HG03378 (cell line): ENCODE measurements at regions not wholly inside any gene's neighbourhood (a gene's known extent, or its start where the extent isn't known, plus 50 kb on each side); places are given as distances from the start of the nearest gene placed in this dataset.

Experiments
- ATAC-seq: cut with Tn5 transposase; IDR thresholded peaks from one replicate; pipeline ENCODE4 v1.9.1; 2021; ENCODE audit warnings: mild to moderate bottlenecking, moderate library complexity; ENCODE audit not compliant: unreplicated experiment

DNA sequence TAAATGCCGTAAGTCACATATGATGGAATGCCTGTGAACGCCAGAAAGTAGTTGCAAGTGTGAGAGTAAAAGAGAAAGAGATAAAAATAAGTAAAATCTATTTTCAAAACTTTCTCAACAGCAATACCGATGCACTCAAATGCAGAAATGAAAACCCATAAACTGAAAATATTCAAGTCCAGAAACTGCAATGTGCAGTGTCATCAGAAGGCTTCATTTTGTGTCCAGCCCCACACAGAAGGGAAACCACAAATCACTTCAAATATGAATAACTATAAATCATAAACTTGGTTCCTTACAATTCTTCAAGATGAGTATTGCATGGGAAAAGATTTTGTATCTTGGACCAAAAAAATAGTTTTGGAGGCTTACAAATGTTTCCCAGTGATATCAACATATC is 375.2 kb upstream of the ANO5 start:
- no peak for ATAC-seq

DNA sequence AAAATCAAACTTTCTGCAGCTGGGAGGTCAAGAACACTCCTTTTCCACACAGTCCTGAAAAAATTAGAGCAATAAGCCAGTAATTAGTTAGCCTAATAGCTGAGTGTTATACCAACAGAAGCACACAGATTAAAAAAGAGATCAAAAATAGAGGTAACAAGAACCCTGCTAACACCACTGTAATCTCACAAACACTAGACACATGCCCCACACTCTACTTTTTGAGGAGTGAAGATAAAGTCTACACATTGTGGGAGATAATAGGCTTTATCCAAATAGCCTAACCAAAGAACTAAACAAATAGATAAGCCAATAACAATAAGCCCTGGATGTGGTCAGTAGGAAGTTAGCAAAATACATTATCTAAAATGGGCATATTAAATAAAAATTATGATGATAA is 372.7 kb upstream of the ANO5 start:
- no peak for ATAC-seq

DNA sequence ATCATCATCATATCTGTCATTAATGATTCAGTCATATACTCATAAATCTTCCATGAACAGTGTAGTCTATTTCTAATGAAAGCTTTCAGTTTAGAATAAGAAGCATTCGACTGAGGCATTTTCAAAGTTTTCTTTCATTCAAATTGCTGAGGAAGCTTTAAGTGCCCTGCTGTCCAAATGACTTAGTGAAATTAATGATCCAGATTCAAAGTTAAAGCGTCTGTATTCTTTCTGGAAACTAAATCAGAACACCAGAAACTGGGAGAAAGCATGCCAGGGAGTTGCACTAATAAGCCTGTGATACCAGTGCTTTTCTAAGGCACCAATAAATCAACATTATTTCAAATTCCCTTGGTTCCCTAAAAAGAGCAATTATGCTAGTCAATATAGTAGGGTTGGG is 367.8 kb upstream of the ANO5 start:
- ATAC-seq = no peak

DNA sequence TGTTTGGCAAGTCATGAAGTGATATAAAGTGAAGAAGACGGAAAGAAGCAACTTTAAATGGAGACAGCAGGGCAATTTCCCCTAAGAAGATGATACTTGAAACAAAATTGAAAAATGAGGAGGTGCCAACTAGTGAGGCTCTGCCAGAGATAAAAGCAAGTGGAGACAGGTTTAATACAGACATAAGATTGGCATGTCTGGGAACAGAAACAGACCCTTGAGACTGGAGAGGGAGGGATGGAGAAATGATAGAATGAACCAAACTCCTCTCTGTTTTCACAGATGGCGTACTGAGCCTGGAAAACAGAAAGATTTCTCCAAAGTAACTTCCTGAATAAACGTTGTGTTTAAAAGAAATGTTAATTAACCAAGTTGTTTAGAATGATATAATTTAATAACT is 354.5 kb upstream of the ANO5 start:
- no peak for ATAC-seq

DNA sequence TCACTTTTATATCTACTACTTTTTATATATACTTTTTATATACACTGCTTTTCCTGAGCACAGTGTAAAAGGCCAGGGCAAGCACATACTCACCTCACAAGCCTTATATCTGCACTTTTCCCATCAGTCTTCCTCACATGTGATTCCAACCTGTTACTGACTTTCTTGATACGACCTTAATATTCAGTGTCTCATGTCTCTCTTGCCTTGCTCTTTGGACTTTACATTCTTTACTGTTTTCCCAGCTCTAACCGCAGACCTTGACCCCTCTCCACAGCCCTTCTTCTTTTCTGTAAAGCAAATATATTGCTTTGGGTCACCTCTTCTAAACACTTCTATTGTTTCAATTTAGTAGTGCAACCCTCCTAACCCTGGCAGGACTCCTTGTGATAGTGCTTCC is 353.1 kb upstream of the ANO5 start:
- ATAC-seq = no peak

DNA sequence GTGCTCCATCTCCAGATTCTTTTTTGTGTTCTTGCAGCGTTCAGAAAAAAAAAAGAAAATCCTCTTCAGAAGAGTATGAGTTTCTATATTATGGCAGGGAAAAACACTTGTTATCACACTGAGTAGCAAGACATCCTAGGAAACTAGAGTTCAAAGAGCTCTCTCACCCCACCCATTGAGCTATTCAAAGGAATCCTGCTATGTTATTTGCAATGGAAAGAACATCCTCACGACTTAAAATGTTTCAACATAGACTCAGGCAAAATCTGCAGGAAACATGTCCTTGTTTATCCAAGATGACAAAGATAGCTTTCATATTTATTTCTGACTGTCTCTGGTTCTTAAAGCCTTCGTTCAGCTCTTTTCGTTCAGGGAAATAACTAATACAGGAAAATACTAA is 331.6 kb upstream of the ANO5 start:
- no peak for ATAC-seq

DNA sequence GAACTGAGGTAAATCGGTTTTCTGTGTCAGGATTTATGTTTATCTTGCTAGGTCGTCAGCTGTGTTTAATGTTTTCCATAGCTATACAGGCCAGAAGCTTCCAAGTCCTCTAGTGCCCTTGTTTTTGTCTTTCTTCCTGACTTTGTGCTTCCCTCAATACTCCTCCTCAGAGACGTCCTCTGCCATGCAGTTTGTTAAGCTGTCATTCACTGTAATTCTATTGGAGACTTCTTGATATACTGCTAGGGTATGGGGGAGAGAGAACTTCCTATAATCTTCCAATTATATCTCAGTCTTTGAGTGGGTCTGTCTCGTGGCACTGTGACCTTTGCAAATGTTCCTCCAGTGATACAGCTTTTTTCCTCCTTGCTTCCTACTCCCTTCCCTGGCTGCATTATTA is 327.3 kb upstream of the ANO5 start:
- ATAC-seq = no peak

DNA sequence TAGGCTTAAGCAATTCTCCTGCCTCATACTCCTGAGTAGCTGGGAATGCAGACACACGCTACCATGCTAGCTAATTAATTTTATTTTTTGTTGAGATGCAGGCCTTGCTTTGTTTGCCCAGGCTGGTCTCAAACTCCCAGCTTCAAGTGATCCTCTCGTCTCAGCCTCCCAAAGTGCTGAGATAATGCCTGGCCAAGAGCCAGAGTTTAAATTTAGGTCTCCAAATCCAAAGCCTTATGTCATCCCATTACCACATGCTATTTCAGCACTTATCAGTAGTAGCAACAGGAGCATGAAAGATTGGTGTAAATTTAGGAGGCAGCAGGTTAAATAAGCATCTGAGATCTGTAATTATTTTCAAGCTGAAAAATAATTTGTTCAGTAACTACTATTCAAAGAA is 326.1 kb upstream of the ANO5 start:
- ATAC-seq = no peak

DNA sequence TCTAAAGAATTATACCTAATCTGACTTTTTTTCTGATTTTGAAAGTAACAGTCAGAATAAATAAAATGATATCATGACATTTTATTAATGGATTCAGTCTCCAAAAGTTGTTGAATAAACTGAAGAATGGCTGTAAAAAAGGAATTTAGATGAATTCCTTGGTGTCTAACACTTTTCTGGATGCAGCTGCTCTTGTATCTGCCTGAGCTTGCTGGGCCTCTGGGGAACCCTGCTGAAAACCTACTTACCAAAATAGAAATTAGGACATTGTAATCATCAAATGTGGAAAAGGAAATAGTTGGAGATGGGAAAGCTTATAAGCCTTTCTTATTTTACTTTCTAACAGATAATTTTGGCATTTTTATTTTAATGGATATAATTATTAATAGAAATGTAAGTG is 315.7 kb upstream of the ANO5 start:
- no peak for ATAC-seq

DNA sequence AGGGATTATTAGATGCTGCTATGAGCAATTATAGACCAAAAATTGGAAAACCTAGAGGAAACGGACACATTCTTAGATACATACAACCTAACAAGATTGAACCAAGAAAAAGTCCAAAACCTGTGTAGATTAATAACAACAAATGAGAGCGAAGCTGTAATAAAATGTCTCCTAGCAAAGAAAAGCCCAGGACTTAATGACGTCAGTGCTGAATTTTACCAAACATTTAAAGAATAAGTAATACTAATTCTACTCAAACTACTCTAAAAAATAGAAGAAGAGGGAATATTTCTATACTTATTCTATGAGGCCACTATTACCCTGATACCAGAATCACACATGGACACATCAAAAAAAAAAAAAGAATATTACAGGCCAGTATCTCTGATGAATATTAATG is 309.5 kb upstream of the ANO5 start:
- no peak for ATAC-seq

DNA sequence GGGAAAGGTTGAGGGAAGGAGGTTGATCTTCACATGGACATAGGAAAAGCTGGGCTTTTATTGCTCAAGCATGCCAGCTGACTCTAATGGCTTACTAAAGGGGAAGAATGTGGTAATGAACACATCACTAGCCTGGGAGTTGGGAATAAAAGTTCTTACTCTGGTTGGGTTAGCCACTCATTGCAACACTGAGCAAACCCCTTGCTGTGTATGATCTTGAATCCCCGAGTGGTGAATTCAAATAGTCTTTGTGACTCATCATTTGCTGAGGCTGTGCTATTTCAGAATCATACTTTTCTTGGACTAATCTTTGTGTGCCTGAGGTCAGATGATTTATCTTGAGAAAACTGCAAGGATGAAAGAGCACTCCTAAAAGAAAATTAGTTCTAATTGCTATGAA is 304.1 kb upstream of the ANO5 start:
- ATAC-seq = no peak

DNA sequence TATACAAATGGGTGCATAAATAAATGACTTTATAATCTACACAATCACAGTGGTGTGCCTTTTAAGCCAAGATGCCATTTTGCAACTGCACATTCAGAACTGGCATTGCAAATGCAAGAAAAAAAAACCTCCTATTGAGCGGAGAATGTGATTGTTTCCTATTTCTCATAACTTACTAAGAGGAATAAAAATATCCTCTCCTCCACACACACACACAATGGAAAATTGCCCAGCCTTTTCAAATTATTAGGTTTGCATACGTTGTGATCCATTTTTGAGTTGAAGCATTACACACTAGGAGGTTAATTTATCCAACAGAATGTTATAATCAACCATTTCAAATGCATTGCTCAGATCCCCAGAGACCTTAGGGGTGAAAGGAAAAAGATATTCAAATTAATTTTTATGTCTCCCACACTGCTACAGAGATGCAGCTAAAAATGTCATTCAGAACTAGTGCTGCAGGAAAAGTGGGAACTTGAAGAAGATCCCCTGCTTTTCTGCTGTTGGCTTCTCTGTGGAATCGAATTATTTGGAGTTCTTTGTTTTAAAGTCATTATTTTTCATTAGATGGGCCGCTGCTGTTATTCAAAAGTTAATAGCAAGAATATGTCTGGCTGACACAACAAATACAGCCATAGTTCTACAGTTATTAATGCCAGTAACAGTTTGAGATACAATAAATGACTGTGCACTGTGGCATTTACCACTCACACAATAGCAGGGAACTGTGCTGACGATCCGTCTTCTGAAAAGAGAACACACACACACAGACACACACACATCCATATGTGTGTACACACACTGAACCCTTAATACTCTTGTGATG is 299.9 kb upstream of the ANO5 start:
- no peak for ATAC-seq

DNA sequence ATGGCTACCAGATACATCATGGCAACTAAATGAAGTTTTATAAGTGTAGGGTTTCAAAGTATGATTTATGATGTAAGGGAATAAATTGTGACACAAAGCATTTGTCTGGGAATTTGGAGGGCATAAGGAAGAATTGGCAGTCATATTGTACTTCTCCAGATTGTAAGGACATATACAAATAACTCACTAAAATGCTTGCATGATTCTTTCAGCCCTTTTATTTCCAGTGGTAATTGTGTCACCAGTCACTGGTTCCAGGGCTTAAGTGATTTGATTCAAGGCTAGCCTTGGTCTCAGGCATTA is 299.4 kb upstream of the ANO5 start:
- ATAC-seq = no peak

DNA sequence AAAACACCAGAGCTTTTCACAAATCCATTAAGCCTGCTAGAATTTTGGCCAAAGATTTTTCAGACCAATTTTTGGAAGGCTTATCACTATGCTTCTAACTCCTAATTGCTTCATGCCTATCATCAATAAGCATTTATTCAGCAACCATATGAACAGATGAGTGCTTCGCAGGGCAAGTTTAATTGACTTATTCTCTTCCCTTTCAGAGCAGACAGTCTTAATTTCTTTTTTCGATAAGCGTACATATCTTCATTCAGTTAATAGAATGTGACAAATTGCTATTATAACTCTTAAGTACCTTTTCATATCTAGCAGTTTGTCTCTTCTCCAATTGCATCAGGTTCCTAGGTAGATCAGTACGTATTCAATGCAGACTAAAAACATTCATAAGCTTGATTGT is 298.4 kb upstream of the ANO5 start:
- no peak for ATAC-seq

DNA sequence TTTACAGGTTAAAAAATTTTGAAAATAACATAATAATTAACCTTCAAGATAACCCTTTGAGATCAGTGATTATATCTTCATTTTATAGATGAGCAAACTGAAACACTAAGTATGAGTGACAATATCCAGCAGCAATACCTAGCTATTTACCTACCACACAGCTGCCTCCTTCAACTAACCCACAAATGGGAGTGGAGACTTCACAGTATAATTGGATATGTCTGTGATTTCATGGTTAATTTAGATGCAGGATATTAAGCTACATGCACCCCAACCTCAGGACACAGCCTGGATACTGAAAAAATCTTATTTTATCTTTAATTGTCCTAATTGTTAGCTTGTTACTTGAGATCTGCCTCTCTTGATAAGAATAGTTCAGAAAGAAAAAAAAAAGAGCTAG is 297.2 kb upstream of the ANO5 start:
- ATAC-seq = no peak

DNA sequence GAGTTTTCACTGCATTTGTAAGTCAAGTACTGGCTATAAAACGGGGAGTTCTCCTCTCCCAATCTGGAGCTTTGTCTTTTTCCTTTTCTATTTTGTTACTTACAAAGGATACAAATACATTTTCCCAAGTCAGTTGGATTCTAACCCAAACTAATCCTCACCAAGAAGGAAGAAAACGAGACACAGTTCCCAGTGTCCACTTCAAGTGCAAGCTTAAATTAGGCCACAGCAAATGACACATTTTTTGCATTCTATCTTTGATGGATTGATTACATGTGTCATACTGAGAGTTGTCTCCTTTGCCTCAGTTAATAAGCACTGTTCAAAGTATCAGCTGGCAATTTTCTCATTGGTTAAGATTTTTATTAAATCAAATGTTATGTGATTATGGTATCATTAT is 296.7 kb upstream of the ANO5 start:
- ATAC-seq = no peak

DNA sequence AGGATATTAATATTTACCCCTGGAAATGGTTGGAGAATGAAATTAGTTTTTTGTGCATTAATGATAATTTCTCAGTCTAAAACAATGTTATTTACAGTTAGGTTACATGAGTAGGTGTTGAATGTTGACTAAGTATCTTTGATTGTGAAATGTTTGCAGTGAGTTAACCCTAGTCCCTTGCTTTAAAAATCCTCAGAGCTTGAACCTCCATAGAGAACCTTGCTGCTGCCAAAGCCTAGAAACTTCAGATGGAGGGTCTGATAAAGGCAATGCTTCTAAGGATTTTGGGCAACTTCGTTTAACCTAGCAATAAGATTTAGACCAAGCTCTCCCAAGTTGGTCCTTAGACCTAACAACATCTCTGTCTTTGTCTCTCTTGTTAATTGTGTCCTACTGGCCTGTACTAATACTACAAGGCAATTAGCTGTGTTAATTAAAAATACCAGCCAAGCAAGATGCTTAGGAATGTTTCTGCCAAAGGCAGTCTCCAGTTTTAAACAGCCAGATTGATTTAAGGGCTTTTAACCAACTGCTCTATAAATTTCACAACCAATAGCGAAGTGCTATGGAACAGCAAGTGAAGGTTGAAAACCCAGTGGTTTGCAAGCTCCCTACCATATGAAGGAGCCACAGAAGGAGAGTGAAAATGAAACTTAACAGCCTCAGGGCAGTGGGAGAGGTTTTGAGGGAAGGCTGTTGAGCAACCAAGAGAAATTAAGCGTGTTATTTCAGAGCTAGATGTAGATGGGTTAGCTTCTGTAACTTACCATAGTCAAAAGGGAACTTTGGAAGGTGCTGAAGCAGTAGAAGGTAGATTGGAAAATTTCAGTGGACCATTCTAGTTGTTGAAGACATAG is 295.9 kb upstream of the ANO5 start:
- ATAC-seq = no peak

DNA sequence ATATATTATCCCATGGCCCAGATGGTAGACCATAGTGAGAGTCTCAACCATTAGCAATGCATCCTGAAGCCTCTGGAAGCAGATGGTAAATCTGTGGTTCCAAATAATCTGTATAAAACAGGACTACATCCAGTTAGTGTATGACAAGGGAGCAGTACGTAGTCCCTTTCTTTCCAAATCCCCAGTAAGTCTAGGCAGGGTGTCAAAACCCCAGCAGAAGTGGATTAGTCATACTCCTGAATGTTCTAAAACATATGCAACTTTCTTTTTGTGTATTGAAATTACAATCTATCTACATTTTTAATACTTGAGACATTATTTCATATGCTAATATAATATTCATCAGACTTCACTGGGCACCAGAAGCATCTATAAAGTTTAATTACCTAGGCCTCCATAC is 295.1 kb upstream of the ANO5 start:
- no peak for ATAC-seq

DNA sequence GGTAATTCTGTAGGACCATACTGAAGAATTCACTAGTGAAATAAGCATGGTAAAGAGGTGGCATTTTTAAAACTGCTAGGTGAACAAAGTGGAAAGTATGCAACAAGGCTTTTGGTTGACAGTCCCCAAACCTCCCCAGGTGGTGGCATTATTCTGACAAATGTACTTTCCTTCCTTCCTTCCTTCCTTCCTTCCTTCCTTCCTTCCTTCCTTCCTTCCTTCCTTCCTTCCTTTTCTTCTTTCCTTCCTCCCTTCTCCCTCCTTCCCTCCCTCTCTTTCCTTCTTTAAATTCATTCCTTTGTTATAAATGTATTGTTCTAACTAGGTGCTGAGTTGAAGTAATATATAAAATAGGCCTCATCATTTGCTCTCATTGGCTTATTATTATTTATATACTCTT is 284.7 kb upstream of the ANO5 start:
- no peak for ATAC-seq

DNA sequence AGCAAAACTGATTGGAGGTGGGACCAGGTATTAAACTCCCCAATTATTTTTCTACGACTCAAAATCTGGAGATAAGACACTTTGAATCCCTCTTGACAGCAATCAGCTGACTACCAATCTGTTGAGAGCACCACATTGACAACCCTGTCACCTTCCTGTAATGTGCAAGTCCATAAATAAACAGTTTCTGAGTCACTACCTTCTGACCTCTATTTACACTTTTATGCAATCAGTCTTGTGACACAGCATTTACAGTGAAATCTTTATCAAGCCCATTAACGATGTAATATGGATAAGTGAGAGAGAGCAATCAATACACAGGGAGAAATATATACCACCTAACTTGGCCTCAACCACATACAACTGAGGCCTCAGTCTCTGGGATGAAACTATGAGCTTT is 283.7 kb upstream of the ANO5 start:
- no peak for ATAC-seq

DNA sequence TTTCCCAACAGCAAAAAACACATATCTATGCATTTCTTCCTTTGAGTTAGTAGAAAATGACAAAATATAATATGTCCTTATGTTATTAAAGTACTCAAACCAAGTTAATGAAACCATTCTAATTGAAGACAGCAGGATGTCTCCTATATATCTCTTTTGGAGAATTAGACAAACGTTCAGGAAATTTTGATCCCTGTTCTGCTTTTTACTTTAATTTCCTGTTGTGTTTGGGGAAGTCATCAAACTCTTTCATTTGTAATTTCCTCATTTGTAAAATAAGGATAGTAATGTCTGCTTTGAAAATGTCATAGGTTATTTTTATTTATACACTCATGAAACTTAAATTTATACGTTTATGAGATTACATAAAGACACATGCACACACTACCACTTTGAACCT is 281.8 kb upstream of the ANO5 start:
- no peak for ATAC-seq

DNA sequence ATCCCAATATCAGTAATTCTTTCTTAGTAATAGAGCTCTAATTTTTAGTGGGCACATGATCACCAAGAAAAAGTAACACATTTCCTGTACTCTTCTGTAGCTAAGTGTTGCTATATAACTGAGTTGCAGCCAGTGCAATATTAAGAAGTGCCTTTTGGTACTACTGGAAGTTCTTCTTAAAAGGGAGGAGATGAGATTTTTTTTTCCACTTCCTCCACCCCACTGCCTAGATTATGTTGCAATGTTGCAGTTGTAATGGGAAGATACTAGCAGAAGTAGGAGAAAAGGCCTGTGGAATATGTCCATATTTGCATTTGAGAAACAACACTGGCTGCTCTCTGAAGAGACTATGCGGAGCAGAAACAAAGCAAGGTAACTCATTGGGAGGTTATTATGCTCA is 280.6 kb upstream of the ANO5 start:
- no peak for ATAC-seq

DNA sequence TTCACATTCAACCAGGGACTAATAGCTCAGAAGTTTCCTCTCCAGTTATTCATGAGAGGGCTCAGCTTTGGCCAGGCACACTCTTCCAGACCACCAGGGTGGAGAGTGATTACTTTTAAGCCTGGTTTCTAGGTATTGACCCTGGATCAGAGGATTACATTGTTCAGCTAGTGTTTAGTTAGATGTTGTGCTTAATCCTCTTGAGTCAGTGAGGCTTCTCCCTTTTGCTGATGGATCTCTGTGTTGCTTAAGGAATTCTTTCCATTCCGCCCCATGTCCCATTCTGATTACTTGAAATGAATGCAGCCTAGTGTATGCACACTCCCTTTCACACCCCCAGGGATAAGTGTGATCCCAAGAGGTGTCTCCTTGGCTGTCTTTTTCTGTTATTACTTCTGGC is 271.7 kb upstream of the ANO5 start:
- ATAC-seq = no peak
